Colonic mucosa (tissue), 4 donors: ENCODE measurements at regions not wholly inside any gene's neighbourhood (a gene's known extent, or its start where the extent isn't known, plus 50 kb on each side); places are given as distances from the start of the nearest gene placed in this dataset.

Experiments used
- DNase-seq: peaks from one replicate; pipeline ENCODE4 v3.0.0-alpha.2; 2020
- H3K27ac ChIP-seq: fragments of 200-600 bp; one replicate; pipeline ENCODE4 v1.8.0; 2021
- H3K27me3 ChIP-seq: fragments of 200-600 bp; one replicate; pipeline ENCODE4 v1.8.0; 2021
- H3K36me3 ChIP-seq: fragments of 200-600 bp; one replicate; pipeline ENCODE4 v1.8.0; 2021
- H3K4me1 ChIP-seq: fragments of 200-600 bp; one replicate; pipeline ENCODE4 v1.8.0; 2021; ENCODE audit warnings: mild to moderate bottlenecking
- H3K4me3 ChIP-seq: fragments of 200-600 bp; one replicate; pipeline ENCODE4 v1.8.0; 2021
- H3K9ac ChIP-seq, 2 donors: one replicate each; pipeline ENCODE4 v1.7.0; 2013; ENCODE audit warnings: control low read depth in 2 of 2, low read depth in 2 of 2, low read length in 2 of 2
- H3K9me3 ChIP-seq: fragments of 200-600 bp; one replicate; pipeline ENCODE4 v1.8.0; 2021
- intact Hi-C: fragments of 100-400 bp; cut with DNase I; formaldehyde crosslinking; loops from one replicate; pipeline ENCODE4 v1.14.1; 2022
- TF ChIP-seq, protein P1 (sequence below): fragments of 200-600 bp; IDR thresholded peaks from one replicate; pipeline ENCODE4 v1.8.0; 2022; ENCODE audit warnings: antibody characterized with exemption, mild to moderate bottlenecking
- donor health status: healthy.
- donor health status: DM: no; HTN: no; CAD: no.
- donor health status: DM: no; HTN: no; CAD: no.

DNA sequence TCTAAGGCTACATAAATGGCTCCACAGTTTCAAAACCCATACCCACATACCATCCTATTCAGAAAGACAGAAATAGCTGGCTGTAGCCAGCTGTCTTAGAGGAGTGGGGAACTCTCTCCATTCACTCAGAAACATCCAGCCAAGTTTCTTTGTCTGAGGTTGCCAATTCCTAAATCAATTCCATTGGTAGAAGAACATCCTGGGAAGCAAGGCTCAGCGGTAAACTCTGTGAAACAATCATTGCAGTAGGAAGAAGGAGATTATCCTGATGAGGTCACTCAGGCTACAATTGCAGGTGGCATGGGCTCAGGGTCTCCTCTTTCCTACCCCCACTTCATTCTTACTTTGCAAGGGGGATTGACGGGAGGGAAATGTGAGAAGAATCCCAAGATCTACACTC lies 154.0 kb downstream of the ETV1 start:
- Histone ChIP-seq H3K4me1 (no peaks in the 10 kb centered on the region), H3K27me3 (no peaks in the 10 kb centered on the region), H3K36me3 (no peaks in the 10 kb centered on the region), H3K9me3 (no peaks in the 10 kb centered on the region), H3K9ac (no peak overlapping the region), H3K4me3 (no peak overlapping the region), H3K27ac (no peak overlapping the region)
- DNase-seq, result no peak
- intact Hi-C loops, result no loop called here
- TF ChIP-seq, protein P1, sequence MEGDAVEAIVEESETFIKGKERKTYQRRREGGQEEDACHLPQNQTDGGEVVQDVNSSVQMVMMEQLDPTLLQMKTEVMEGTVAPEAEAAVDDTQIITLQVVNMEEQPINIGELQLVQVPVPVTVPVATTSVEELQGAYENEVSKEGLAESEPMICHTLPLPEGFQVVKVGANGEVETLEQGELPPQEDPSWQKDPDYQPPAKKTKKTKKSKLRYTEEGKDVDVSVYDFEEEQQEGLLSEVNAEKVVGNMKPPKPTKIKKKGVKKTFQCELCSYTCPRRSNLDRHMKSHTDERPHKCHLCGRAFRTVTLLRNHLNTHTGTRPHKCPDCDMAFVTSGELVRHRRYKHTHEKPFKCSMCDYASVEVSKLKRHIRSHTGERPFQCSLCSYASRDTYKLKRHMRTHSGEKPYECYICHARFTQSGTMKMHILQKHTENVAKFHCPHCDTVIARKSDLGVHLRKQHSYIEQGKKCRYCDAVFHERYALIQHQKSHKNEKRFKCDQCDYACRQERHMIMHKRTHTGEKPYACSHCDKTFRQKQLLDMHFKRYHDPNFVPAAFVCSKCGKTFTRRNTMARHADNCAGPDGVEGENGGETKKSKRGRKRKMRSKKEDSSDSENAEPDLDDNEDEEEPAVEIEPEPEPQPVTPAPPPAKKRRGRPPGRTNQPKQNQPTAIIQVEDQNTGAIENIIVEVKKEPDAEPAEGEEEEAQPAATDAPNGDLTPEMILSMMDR, result no peak

DNA sequence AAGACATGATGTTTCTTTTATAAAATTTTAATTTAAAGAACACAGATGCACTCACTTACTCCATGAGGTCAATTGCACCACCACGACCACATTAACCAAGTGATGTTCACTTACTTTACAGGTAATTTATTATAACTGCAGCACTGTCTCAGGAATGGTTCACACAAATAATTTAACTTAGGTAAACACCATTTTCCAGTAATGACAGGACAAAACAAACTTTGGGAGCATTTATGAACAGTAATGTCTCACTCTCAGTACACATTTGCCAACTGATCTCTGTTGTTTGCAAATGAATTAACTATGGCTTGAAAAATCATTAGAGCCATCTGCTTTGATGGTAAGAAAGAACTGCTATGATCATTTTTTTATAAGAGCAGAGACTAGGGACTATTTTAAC lies 150.4 kb downstream of the ETV1 start:
- no peak overlapping the region for H3K27ac ChIP-seq
- H3K36me3 ChIP-seq, result no peaks in the 10 kb centered on the region
- no peak overlapping the region for H3K4me3 ChIP-seq
- TF ChIP-seq, protein P1, result no peak
- H3K9me3 ChIP-seq, result no peaks in the 10 kb centered on the region
- no peaks in the 10 kb centered on the region for H3K4me1 ChIP-seq
- no peak for DNase-seq
- no peak overlapping the region for H3K9ac ChIP-seq
- H3K27me3 ChIP-seq, result no peaks in the 10 kb centered on the region
- intact Hi-C loops, result no loop called here
